T-cell (primary cell): ENCODE measurements at regions not wholly inside any gene's neighbourhood (a gene's known extent, or its start where the extent isn't known, plus 50 kb on each side); places are given as distances from the start of the nearest gene placed in this dataset.
"Not testable (repeated sequence)": the region's sequence is repeated elsewhere in the genome, so short reads cannot be mapped to it uniquely, and the experiment has no call there.

Experiments
- ATAC-seq, 4 experiments: fragments of 200-7000 bp in 3 of 4; fragments of 150-1000 bp in 1 of 4; cut with Tn5 transposase; replicated peaks in 1 of 4; 1 replicate in 3 of 4; 2 replicates in 1 of 4; pipeline ENCODE4 v1.10.0; 2021; ENCODE audit warnings: moderate library complexity in 3 of 4, mild to moderate bottlenecking in 2 of 4, moderate number of reproducible peaks in 1 of 4
- CTCF ChIA-PET, 2 donors: fragments of 300-600 bp; sonication (Branson Sonifier 250); formaldehyde crosslinking; loops; one replicate each; lab custom pipeline; 2022; ENCODE audit warnings: antibody characterized with exemption in 2 of 2; lab: Charles Lee
- POLR2A ChIA-PET, 2 donors: fragments of 300-600 bp; sonication (Branson Sonifier 250); formaldehyde crosslinking; loops; one replicate each; lab custom pipeline; 2022; ENCODE audit warnings: antibody characterized with exemption in 2 of 2; lab: Charles Lee
- DNase-seq, 35 experiments: peaks; one replicate each; pipeline versions ENCODE4 v3.0.0 to v3.0.0-alpha.2; 2013 to 2023
- H3K27ac ChIP-seq: one replicate; pipeline ENCODE4 v1.5.1; 2013; ENCODE audit warnings: low read length
- H3K27me3 ChIP-seq, 2 experiments: replicated peaks in 1 of 2; 1 replicate in 1 of 2; 2 replicates in 1 of 2; pipeline versions ENCODE4 v1.6.1 to v1.7.0; 2013; ENCODE audit warnings: low read length in 1 of 2, mixed read lengths in 1 of 2; ENCODE audit not compliant: control insufficient read depth in 2 of 2, insufficient read depth in 2 of 2; ENCODE audit errors: extremely low read depth in 1 of 2
- H3K36me3 ChIP-seq, 2 donors: 1 replicate in 1 of 2; 2 replicates in 1 of 2; pipeline versions ENCODE4 v1.6.1 to v1.7.0; 2013; ENCODE audit warnings: low read length in 1 of 2; ENCODE audit not compliant: control insufficient read depth in 2 of 2, insufficient read depth in 1 of 2; ENCODE audit errors: extremely low read depth in 1 of 2
- H3K4me1 ChIP-seq, 2 experiments: 1 replicate in 1 of 2; 2 replicates in 1 of 2; pipeline versions ENCODE4 v1.6.1 to v1.7.0; 2013; ENCODE audit warnings: low read length in 2 of 2, mixed read lengths in 1 of 2; ENCODE audit not compliant: insufficient read depth in 2 of 2, control insufficient read depth in 1 of 2; ENCODE audit errors: extremely low read depth in 1 of 2
- H3K4me3 ChIP-seq, 2 donors: 1 replicate in 1 of 2; 2 replicates in 1 of 2; pipeline versions ENCODE4 v1.5.1 to v1.7.0; 2013; ENCODE audit warnings: mild to moderate bottlenecking in 2 of 2, low read length in 1 of 2, moderate library complexity in 1 of 2; ENCODE audit not compliant: control insufficient read depth in 1 of 2; ENCODE audit errors: extremely low read depth in 1 of 2
- H3K9me3 ChIP-seq: 2 replicates; pipeline ENCODE4 v1.7.0; 2013
- H3K27ac Mint-ChIP-seq, 2 donors: one replicate each; pipeline ENCODE4 v1.8.0; 2020 to 2021; ENCODE audit warnings: mild to moderate bottlenecking in 2 of 2, mixed read lengths in 2 of 2
- H3K27me3 Mint-ChIP-seq, 2 donors: one replicate each; pipeline ENCODE4 v1.8.0; 2021 to 2022; ENCODE audit warnings: mixed read lengths in 2 of 2
- H3K36me3 Mint-ChIP-seq: one replicate; pipeline ENCODE4 v1.8.0; 2021; ENCODE audit warnings: mixed read lengths
- H3K4me1 Mint-ChIP-seq, 3 donors: one replicate each; pipeline ENCODE4 v1.8.0; 2020 to 2022; ENCODE audit warnings: mixed read lengths in 3 of 3, mild to moderate bottlenecking in 1 of 3
- H3K4me3 Mint-ChIP-seq, 3 donors: one replicate each; pipeline ENCODE4 v1.8.0; 2020 to 2022; ENCODE audit warnings: mild to moderate bottlenecking in 3 of 3, mixed read lengths in 3 of 3, moderate library complexity in 3 of 3
- H3K9me3 Mint-ChIP-seq, 3 donors: one replicate each; pipeline ENCODE4 v1.8.0; 2020 to 2022; ENCODE audit warnings: mixed read lengths in 3 of 3
- WGBS: methylation state at CpG from one replicate; pipeline ENCODE4 v1.1.5; 2013; ENCODE audit warnings: missing lambda C conversion rate; ENCODE audit not compliant: insufficient coverage; 5-methylcytosine and 5-hydroxymethylcytosine counted together

GRCh38 chr12:18888047-18888446 is 150.1 kb downstream of the CAPZA3 start:
- no peak overlapping the region for H3K4me3 ChIP-seq
- Mint-ChIP-seq H3K4me1 (no peaks in the 10 kb centered on the region), H3K27me3 (peaks cover 5 to 8% of the 10 kb centered on the region in 2 donors), H3K36me3 (no peaks in the 10 kb centered on the region), H3K27ac (no peak overlapping the region), H3K4me3 (no peak overlapping the region), H3K9me3 (peaks cover 0 to 7% (median 0%) of the 10 kb centered on the region in 3 donors)
- no peak overlapping the region for H3K27ac ChIP-seq
- DNase-seq (no peak), ATAC-seq (no peak)
- ChIA-PET POLR2A (no interaction called here), CTCF (no interaction called here)
- H3K4me1 ChIP-seq: no peaks in the 10 kb centered on the region
- WGBS: no CpG with 5 or more reads among the region's 2 CpGs
- no peaks in the 10 kb centered on the region for H3K36me3 ChIP-seq
- H3K9me3 ChIP-seq: no peaks in the 10 kb centered on the region
- no peaks in the 10 kb centered on the region for H3K27me3 ChIP-seq

GRCh38 chr12:18890621-18891020 is 152.7 kb downstream of the CAPZA3 start:
- H3K9me3 ChIP-seq, H3K4me1 Mint-ChIP-seq, H3K36me3 ChIP-seq, H3K27ac ChIP-seq, H3K36me3 Mint-ChIP-seq, DNase-seq, POLR2A ChIA-PET, H3K27ac Mint-ChIP-seq, H3K4me3 ChIP-seq, H3K9me3 Mint-ChIP-seq, H3K27me3 ChIP-seq, H3K4me1 ChIP-seq, H3K4me3 Mint-ChIP-seq, CTCF ChIA-PET, ATAC-seq: not testable (repeated sequence)
- 60% methylated on average over 1 of the region's 3 CpGs for WGBS
- H3K27me3 Mint-ChIP-seq: peaks cover 0 to 18% of the 10 kb centered on the region in 2 donors

GRCh38 chr12:18895540-18895939 is 157.6 kb downstream of the CAPZA3 start:
- CTCF ChIA-PET: interaction anchor here in 1 of 2 donors (0.5 kb wide), 1 partner anchor 285 kb away, joined by 3 read pairs; no protein-coding TSS in a partner anchor
- peaks cover 0 to 10% (median 8%) of the 10 kb centered on the region in 3 donors for H3K9me3 Mint-ChIP-seq
- WGBS: 80% methylated on average over 7 of the region's 9 CpGs
- H3K36me3 Mint-ChIP-seq: no peaks in the 10 kb centered on the region
- POLR2A ChIA-PET: no interaction called here
- DNase-seq: no peak
- no peaks in the 10 kb centered on the region for H3K4me1 Mint-ChIP-seq
- Histone ChIP-seq H3K36me3 (no peaks in the 10 kb centered on the region), H3K4me1 (no peaks in the 10 kb centered on the region), H3K9me3 (no peaks in the 10 kb centered on the region), H3K4me3 (no peak overlapping the region), H3K27ac (no peak overlapping the region), H3K27me3 (peaks cover 0 to 12% of the 10 kb centered on the region in 2 experiments)
- no peak for ATAC-seq
- no peak overlapping the region for H3K4me3 Mint-ChIP-seq
- H3K27ac Mint-ChIP-seq: no peak overlapping the region
- peaks cover 3 to 10% of the 10 kb centered on the region in 2 donors for H3K27me3 Mint-ChIP-seq

GRCh38 chr12:18895946-18896345 is 158.0 kb downstream of the CAPZA3 start:
- peaks cover 0 to 12% of the 10 kb centered on the region in 2 experiments for H3K27me3 ChIP-seq
- H3K36me3 ChIP-seq: no peaks in the 10 kb centered on the region
- DNase-seq (no peak), ATAC-seq (no peak)
- 78% methylated on average over 7 of the region's 7 CpGs for WGBS
- H3K36me3 Mint-ChIP-seq: no peaks in the 10 kb centered on the region
- ChIA-PET CTCF (no interaction called here), POLR2A (no interaction called here)
- H3K27me3 Mint-ChIP-seq: peaks cover 3 to 10% of the 10 kb centered on the region in 2 donors
- no peak overlapping the region for H3K4me3 ChIP-seq
- no peak overlapping the region for H3K27ac Mint-ChIP-seq
- no peaks in the 10 kb centered on the region for H3K4me1 ChIP-seq
- H3K9me3 Mint-ChIP-seq: peaks cover 0 to 10% (median 8%) of the 10 kb centered on the region in 3 donors
- no peak overlapping the region for H3K27ac ChIP-seq
- no peak overlapping the region for H3K4me3 Mint-ChIP-seq
- no peaks in the 10 kb centered on the region for H3K4me1 Mint-ChIP-seq
- no peaks in the 10 kb centered on the region for H3K9me3 ChIP-seq

- Mint-ChIP-seq H3K4me3 (no peak overlapping the region), H3K36me3 (no peaks in the 10 kb centered on the region), H3K4me1 (no peaks in the 10 kb centered on the region), H3K9me3 (peaks cover 8 to 11% (median 10%) of the 10 kb centered on the region in 3 donors), H3K27ac (no peak overlapping the region), H3K27me3 (peaks cover 3 to 10% of the 10 kb centered on the region in 2 donors)
- POLR2A ChIA-PET: no interaction called here
- H3K27ac ChIP-seq: no peak overlapping the region
- no CpG with 5 or more reads among the region's 5 CpGs for WGBS
- no peaks in the 10 kb centered on the region for H3K9me3 ChIP-seq
- H3K4me1 ChIP-seq: no peaks in the 10 kb centered on the region
- H3K36me3 ChIP-seq: no peaks in the 10 kb centered on the region
- H3K27me3 ChIP-seq: peaks cover 0 to 12% of the 10 kb centered on the region in 2 experiments
- CTCF ChIA-PET: no interaction called here
- H3K4me3 ChIP-seq: no peak overlapping the region
- ATAC-seq (no peak), DNase-seq (no peak)
Measured at GRCh38 chr12:18897823-18898222, 159.9 kb downstream of the CAPZA3 start.

- Mint-ChIP-seq H3K36me3 (no peaks in the 10 kb centered on the region), H3K4me1 (no peaks in the 10 kb centered on the region), H3K27me3 (peaks cover 3 to 10% of the 10 kb centered on the region in 2 donors), H3K27ac (no peak overlapping the region), H3K4me3 (no peak overlapping the region), H3K9me3 (peaks cover 7 to 12% (median 8%) of the 10 kb centered on the region in 3 donors)
- CTCF ChIA-PET: no interaction called here
- Histone ChIP-seq H3K27ac (no peak overlapping the region), H3K36me3 (no peaks in the 10 kb centered on the region), H3K4me1 (no peaks in the 10 kb centered on the region), H3K9me3 (no peaks in the 10 kb centered on the region), H3K27me3 (peaks cover 0 to 12% of the 10 kb centered on the region in 2 experiments), H3K4me3 (no peak overlapping the region)
- POLR2A ChIA-PET: no interaction called here
- no CpG with 5 or more reads among the region's 2 CpGs for WGBS
- DNase-seq (no peak), ATAC-seq (no peak)
Measured at GRCh38 chr12:18898470-18898869, 160.6 kb downstream of the CAPZA3 start.

GRCh38 chr12:18899162-18899561 is 161.2 kb downstream of the CAPZA3 start:
- no peak for ATAC-seq

More at GRCh38 chr12:18899162-18899561, 161.2 kb downstream of the CAPZA3 start:
- H3K36me3 ChIP-seq: no peaks in the 10 kb centered on the region
- no peak overlapping the region for H3K27ac Mint-ChIP-seq
- 100% methylated on average over 1 of the region's 3 CpGs for WGBS
- H3K4me3 ChIP-seq: no peak overlapping the region
- no peak overlapping the region for H3K4me3 Mint-ChIP-seq
- H3K9me3 Mint-ChIP-seq: peaks cover 7 to 12% (median 8%) of the 10 kb centered on the region in 3 donors
- CTCF ChIA-PET: no interaction called here
- POLR2A ChIA-PET: no interaction called here
- DNase-seq: no peak
- no peak overlapping the region for H3K27ac ChIP-seq
- no peaks in the 10 kb centered on the region for H3K4me1 ChIP-seq
- H3K27me3 ChIP-seq: peaks cover 0 to 12% of the 10 kb centered on the region in 2 experiments
- no peaks in the 10 kb centered on the region for H3K4me1 Mint-ChIP-seq
- H3K36me3 Mint-ChIP-seq: no peaks in the 10 kb centered on the region
- H3K27me3 Mint-ChIP-seq: peaks cover 3 to 10% of the 10 kb centered on the region in 2 donors
- no peaks in the 10 kb centered on the region for H3K9me3 ChIP-seq
